Non-pigmented ciliary epithelial cell (primary cell): ENCODE measurements at regions not wholly inside any gene's neighbourhood (a gene's known extent, or its start where the extent isn't known, plus 50 kb on each side); places are given as distances from the start of the nearest gene placed in this dataset.
A peak's percentile ranks its signal among the peaks of the same experiment; 100 is the strongest.

Source experiments
- DNase-seq: peaks from one replicate; pipeline ENCODE4 v3.0.0-alpha.2; 2010; ENCODE audit warnings: low read depth

DNA sequence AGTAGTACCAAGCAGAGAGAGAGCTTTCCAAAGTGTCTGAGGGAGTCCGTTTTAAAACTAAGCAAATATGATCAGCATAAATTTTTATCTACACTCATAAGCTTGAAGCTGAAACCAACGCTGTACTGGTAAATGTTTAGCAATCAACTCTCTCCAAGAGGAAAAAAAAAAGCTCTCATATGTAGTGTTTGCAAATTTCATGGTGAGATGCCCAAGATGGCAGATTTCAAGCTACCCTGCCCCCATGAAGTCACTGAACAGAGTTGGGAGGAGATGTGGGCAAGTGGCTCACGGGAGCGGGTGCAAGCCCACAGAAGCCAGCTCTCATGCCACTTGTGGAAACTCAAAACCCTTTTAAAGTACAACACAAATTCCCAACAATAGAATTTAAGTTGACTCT lies 475.8 kb downstream of the BCAT1 start:
- no peak for DNase-seq

DNA sequence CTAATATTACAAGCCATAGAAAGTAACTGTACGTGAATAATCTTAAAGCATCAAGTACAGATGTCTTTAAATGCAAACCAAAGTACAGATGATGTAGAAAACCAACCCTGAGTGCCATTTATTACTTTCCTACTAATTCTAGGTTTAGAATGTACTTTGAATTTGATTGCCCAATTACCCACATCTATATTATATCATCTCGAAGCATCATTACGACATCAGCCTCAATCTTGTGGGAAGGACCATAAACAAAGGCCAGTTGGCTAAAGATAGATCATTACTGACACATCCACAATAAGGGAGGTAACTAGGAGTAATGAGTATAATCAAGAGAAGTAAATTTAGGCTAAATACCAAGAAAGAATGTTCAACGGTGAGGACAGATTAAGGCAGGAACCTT lies 478.9 kb downstream of the BCAT1 start:
- no peak for DNase-seq

DNA sequence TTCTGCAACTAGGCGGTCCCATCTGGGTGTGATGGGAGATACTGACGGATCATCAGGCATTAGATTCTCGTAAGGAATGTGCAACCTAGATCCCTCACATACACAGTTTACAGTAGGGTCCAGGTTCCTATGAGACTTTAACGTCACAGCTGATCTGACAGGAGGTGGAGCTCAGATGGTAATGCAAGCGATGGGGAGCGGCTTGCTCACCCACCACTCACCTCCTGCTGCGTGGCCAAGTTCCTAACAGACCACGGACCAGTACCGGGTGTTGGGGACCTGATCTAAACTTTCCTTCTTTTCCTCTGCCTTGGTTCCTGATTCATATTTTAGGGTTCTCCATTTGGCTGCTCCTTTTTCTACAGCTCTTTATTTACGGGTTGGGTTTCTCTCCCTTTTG lies 479.8 kb downstream of the BCAT1 start:
- no peak for DNase-seq

DNA sequence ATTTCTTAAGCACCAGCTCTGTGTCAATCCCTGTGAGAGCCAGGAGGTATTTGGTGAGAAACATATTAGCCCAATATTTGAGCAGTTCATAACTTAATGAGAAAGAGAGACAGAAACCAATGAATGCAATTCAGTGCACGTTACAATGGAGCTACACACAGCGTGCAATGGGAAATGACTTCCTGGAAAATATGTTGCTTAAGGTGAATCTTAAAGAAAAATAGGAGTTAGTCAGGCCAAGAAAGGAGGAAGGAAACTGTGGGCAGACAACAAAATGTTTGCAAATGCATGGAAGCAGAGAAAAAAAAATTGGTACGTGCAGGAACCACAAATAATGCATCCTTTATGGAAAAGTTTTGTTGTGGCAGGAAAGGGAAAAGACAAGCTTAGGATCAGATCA lies 481.7 kb downstream of the BCAT1 start:
- DNase-seq = no peak

DNA sequence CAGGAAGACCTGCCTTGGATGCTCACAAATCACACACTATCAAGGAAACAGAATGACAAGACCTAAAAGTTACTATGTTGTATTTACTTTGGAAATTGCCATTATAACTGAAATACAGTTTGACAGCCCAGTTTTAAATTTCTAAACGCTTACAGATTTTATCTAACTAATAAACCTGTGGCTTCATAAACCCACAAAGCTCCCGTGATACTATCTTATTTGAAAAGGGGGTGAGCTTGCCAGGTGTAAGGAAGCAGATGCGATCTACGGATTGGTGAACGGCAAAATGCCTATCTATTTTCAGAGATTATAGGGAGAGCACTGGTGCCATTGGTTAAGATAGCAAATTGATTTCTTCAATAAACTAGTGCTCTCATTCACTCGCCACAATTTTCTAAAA lies 485.5 kb downstream of the BCAT1 start:
- DNase-seq = no peak

DNA sequence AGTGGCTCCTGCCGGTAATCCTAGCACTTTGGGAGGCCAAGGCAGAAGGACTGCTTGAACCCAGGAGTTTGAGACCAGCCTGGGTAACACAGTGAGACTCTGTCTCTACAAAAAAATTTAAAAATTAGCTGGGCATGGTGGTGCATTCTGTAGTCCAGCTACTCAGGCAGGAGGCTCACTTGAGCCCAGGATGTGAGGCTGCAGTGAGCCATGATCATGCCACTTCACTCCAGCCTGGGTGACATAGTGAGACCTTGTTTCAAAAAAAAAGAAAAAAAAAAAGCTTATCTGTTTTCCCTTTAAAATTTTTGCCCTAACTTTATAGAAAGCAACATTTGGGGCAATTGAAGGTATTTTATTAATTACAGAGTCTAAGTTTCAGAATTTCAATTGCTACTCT lies 486.0 kb downstream of the BCAT1 start:
- no peak for DNase-seq

DNA sequence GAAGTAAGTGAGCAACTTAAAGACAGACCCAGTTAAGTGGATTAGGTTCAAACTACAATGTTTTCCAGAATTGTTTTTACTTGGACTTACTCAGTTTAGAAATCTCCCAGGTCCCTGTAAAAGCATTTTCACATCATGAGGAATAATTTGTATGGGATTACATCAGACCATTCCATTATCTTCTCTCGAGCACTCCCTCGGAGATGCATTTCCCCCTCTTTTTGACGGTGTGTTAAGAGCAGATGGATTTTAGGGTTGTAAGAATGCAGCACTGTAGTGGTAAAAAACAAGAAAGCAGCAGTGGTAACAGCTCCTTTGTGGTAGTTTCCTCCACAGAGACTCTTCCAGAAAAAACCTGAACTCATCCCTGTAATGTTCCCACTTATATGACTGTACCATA lies 488.4 kb downstream of the BCAT1 start:
- DNase-seq = no peak

DNA sequence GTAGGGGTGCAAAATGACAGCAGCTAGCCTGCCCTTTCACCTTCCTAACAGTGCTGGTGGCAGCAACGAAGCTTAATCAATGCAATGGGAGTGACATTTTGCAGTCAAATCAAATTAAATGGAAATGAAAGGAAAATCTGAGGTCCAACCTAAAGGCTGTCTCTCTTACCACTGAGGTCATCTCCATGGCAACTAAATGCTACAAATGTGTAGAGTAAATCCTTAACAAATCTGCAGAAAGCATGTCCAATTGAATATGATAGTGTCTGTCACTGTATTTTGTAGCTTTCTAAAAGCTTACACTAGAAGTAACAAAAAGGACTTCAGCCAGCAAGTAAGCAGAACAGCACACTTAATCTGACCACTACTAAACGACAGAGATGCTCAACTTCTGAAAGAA lies 488.8 kb downstream of the BCAT1 start:
- DNase-seq = no peak

DNA sequence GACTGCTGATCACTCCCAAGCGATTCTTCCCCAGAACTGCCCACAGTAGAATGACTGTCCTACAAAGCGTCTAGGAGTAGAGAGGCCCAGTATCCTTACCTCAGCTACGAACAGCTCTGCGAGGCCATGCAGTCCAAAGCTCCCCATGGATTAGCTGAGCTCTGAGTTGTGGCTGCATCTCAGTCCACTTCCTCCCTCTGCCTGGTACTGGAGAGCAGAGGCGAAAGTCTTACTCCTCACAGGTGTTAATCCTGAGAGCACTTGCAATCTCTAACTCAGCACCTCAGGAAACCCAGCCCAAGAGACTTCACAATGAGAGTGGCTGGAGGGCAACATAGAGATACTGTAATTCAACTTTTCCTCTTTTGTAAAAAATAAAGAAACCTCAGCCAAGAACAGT lies 493.1 kb downstream of the BCAT1 start:
- no peak for DNase-seq

DNA sequence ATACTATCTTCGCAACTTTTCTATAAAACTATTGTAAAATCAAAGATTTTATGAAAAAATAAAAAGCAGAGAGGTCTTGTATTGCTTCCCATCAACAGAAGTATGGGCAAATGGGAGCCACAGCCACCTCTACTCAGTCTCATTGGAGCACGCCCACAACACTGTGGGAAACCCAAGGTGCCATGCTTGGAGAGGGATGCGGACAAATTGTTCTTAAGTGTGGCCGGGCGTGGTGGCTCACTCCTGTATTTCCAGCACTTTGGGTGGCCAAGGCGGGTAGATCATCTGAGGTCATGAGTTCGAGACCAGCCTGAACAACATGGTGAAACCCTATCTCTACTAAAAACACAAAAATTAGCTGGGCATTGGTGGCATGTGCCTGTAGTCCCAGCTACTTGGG lies 498.2 kb upstream of the SOX5 start:
- DNase-seq = no peak

DNA sequence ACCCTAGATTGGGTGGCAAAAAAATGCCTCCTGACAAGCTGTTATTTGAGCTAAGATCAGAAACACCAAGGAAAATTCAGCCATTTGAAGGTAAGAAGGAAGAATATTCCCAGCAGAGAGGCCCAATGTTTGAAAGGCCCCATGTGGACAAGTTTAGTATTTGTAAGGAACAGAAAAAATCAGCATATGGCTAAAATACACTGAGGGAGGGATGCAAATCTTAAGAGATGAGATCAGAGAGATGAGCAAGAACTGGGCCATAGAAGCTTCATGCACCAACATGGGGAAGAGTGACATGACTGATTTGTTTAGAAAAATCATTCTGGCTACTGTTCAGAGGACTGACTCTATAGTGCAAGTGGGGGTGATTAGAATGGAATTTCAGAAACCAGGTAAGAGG lies 496.8 kb upstream of the SOX5 start:
- no peak for DNase-seq

DNA sequence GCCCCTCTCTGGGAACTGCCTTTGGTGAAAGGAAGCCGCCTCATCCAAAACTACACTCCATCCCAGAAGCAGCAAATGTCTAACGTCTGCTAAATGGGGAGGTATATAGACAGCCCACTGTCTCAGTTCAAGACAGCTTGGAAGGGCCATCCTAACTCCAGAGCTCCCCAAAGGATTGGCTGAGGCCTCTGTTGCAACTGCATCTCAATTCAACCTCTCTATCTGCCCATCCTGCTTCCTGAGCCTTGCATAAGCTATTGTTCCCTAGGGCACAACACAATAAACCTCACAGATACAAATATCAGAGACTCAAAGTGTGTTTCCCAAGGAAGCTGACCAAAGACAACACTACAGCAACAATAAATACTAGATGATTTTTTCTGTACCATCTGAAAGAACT lies 495.2 kb upstream of the SOX5 start:
- no peak for DNase-seq

DNA sequence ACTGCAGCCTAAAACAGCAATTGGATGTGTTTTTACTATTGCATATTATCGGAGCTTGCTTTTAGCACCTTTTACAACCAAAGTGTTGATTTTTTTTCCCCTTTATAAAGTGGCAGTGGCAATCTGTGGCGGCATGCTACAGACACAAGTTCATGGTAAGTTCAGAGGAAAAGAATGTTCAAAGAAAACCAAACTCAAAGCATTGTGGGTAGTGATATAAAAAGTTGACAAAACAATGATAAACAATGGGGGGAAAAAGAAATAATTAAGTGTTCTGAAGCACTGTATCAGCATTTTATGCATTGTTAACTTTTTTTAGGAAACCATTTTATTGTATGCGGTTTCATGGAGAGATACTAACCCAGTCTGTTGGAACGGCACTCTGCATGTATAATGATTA lies 492.0 kb upstream of the SOX5 start:
- DNase-seq = no peak

DNA sequence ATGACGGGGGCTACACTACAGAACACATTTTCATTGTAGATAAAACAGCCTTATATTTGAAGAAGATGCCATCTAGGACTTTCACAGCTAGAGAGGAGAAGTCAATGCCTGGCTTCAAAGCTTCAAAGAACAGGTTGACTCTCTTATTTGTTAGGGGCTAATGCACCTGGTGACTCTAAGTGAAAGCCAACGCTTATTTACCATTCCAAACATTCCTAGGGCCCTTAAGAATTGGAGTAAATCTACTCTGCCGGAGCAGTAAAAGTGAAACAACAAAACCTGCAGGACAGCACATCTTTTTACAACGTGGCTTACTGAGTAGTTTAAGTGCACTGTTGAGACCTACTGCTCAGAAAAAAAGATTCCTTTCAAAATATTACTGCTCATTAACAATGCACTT lies 487.2 kb upstream of the SOX5 start:
- no peak for DNase-seq

DNA sequence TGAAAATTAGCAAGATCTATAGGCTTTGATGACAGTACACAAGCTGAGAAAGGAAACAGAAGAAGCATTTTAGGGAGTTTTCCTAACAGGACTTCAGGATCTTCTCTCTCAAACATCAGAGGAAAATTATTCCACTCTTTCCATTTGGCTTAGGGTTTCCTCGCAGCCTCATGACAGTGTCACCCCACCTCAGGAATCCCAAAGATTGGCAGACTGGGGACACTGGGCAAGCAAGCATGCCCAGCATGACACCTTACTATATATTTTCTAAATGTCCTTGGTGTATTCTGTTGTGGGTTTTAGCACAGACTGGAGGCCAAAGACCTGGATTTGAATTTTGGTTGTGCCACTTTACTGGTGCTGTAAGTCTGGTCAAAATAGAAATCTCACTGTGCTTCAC lies 482.4 kb upstream of the SOX5 start:
- DNase-seq = no peak

DNA sequence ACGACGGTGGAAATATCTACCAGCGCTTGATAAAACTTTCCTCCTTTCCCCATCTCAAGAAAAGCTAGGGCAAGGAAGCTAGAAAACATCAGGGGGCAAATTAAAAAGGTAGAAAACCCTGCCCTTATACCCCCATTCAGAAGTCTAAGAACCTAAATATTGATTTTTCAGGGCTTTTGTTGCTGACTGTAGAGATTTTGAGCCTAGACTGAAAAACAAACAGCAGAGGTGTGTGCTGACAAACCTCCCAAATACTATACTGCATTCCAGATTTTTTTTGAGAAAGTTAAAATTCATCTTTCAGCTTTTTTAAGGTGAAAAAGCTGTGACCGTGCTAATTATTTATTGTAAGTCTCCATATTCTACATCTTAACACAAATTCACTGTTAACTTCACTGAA lies 478.3 kb upstream of the SOX5 start:
- no peak for DNase-seq

DNA sequence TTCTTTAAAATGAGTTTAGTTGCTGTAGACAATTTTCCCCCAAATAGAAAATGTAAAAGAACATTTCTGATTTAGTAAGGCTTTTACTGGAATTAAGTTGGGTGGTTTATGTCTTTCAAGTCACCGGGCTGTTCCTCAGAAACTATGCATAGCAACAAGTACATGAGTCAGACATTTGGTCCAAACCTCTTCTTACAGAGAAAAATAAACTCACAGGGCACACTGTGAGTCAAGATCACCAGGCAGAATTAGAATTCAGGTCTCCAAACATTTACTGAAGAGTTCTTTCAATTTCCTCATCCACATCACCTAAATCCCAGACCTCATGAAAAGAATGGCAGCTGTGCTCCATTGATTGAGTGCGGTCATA lies 476.1 kb upstream of the SOX5 start:
- DNase-seq = peak; percentile 36

DNA sequence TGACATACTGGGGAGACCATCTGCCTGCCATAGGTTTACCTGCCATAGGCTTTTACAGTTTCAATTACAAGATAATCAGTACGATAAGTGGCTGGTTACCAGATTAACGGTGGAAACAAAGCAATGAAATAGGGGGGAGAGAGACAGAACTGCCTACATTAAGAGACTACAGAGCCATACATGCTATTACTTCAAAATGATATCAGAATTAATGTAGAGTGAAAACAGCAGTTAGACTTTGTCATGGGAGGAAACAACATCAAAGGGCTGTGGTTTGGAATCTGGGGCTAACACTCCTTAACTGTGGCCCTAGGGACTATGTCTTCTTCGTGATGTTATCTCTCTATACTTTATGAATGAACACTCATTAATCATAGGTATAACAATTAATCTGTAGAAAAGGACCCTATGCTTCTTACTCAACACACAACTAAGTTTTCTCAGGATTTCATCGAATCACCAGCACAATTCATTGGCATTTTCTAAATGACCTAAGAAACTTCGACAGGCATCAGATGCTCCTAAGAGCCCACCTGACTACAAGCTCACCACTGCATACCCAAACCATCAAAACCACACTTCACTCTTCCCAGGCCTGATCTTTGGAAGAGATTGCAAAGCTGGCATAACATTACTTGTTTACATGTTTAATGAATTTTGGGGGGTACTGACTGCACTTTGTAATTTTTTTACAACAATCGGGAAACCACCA lies 475.6 kb upstream of the SOX5 start:
- no peak for DNase-seq

DNA sequence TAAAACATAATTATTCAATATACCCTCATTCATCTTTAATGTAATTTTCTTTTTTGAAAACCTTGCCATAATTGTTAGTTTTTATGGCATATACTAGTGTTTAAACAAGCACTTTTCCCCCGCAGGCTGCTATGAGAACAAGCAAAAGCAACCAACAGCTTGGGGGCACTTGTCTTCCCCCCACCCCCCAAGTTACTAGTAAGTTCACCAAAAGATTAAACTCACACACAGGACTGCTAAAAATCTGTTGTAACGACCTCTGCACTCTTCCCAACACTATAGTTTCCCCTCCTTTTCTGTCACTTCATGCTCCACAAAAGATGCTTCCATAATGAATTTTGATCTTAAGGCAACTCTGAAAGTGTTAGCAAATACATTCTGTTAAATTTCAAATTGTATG lies 474.9 kb upstream of the SOX5 start:
- no peak for DNase-seq

DNA sequence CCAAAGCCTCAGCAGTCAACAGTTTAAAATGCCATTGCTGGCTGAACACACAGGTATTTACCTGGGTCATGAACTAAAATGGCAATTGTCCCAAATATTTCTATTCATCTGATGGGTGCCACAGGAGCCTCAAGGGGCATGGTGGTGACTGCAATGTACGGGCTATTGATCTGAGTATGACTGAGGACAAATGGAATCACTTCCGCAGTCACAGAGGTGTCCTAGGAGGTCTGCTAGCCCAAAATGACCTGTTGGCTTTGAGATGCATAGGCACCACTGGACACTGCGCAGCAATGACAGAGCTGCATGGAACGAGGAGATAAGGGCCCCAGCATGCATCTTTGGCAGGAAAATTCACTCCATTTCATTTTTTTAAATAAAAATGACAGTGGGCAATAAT lies 474.1 kb upstream of the SOX5 start:
- DNase-seq = no peak

DNA sequence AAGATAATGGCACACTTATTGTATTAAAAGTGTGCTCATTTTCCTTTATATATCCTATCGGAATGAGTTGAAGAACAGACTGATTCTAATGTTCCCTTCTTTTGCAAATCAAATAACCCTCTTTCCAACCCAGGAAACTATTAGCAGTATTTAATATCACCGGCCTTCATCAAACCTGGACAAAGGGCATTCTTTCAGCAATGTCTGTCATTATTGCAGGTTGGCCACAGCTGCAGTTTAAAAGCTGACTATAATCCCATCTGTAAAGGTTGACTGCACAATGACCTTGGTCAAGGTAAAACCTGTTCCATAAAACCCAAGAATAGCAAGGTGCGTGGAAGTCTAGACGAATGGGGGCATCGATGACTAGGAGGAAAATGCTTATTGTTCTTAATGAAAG lies 472.3 kb upstream of the SOX5 start:
- DNase-seq = no peak

DNA sequence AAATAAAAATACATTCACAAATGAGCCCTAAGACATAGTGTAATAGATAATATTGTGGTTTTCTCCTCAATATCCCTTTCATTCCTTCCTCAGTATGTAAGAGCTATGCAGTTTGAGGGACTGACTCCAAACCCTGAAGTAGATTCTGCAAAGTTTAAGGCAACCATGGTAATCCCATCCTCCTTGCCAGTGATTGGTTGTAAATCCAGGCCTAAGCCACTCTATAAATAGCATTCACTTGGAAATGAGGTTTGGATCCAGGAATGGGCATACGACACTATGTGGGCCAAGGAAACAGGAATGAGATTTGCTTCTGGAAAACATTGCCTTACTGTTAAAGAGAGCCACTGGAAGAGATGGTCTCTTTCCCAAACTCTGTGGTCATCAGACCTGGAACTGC lies 468.7 kb upstream of the SOX5 start:
- no peak for DNase-seq

DNA sequence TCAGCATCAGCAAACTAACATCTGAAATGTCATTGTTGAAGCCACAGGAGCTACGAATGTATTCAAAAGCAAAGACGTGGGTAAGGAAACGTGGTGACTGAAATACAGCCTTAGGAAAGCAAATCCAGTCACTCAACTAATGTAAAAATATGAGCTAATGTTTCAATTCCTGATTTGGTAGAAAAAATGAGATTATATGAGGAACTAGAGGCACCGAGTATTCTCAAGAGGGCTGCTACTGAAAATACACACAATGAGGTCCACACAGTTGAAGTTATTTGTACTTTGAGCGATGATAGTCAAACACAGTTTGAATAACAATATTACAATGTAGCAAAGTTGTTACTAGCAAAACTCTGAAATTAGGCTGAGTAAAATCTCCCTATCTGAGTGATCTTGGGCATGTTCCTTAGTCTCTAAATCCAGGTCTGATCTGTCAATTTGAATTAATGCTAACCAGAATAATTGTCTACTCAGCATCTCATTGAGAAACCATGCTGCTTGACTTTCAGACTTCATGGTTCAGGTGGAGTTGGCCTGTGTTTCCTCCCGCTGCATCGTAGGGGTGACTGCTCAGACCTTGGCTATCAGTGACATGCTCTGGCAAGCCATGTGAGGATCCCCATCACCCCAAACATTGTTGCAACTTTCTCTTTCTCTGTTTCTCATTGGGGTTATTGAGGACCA lies 467.1 kb upstream of the SOX5 start:
- no peak for DNase-seq

DNA sequence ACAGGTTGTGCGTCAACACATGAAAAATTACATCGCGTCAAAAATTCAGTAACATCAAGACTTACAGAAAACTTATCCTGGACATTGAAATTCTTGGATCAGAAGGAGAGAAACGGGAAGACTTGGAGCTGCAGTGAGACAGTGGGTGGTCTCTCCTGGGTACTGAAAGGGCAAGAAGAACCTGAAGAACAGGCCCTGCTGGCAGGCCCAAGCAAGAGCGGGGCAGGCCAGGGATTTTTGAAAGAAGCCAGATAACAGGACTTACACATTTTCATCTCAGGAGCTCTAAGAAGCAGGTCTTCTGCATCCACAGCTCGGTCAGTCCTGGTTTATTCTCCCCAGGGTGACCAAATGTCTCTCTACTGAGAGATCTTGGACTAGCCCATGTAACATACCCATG lies 466.5 kb upstream of the SOX5 start:
- DNase-seq = no peak
